GM23338 (cell line): ENCODE measurements at regions not wholly inside any gene's neighbourhood (a gene's known extent, or its start where the extent isn't known, plus 50 kb on each side); places are given as distances from the start of the nearest gene placed in this dataset.

Experiments
- ATAC-seq: fragments of 200-7000 bp; cut with Tn5 transposase; 3 replicates; pipeline ENCODE4 v1.9.1; 2020
- DNase-seq: peaks from one replicate; pipeline ENCODE4 v3.0.0-alpha.2; 2015; ENCODE audit warnings: low spot score
- H2AFZ ChIP-seq: fragments of 200-600 bp; sonication (generic); 2 replicates; pipeline ENCODE4 v1.8.0; 2016; ENCODE audit warnings: antibody characterized with exemption, mild to moderate bottlenecking, moderate library complexity
- H3F3A ChIP-seq: fragments of 200-600 bp; sonication (generic); replicated peaks from 2 replicates; pipeline ENCODE4 v1.8.0; 2017; ENCODE audit warnings: antibody characterized with exemption, mixed run types, low read depth
- H3K27ac ChIP-seq: fragments of 200-600 bp; sonication (generic); 2 replicates; pipeline ENCODE4 v1.6.1; 2016; ENCODE audit warnings: low read depth
- H3K27me3 ChIP-seq: fragments of 200-600 bp; sonication (generic); 2 replicates; pipeline ENCODE4 v1.8.0; 2016; ENCODE audit warnings: mild to moderate bottlenecking, mixed run types, moderate library complexity; ENCODE audit not compliant: insufficient read depth
- H3K36me3 ChIP-seq: fragments of 200-600 bp; sonication (generic); 2 replicates; pipeline ENCODE4 v1.8.0; 2016; ENCODE audit warnings: mild to moderate bottlenecking; ENCODE audit not compliant: insufficient read depth
- H3K4me1 ChIP-seq: fragments of 200-600 bp; sonication (generic); 2 replicates; pipeline ENCODE4 v1.8.0; 2016; ENCODE audit warnings: mild to moderate bottlenecking, moderate library complexity; ENCODE audit not compliant: insufficient read depth
- H3K4me2 ChIP-seq: fragments of 200-600 bp; sonication (generic); 2 replicates; pipeline ENCODE4 v1.7.1; 2017; ENCODE audit warnings: mixed run types
- H3K4me3 ChIP-seq: fragments of 200-600 bp; sonication (generic); 2 replicates; pipeline ENCODE4 v1.6.1; 2016; ENCODE audit warnings: mixed run types
- H3K79me2 ChIP-seq: fragments of 200-600 bp; sonication (generic); replicated peaks from 2 replicates; pipeline ENCODE4 v1.8.0; 2017; ENCODE audit warnings: mild to moderate bottlenecking; ENCODE audit not compliant: insufficient read depth
- H3K9me2 ChIP-seq: fragments of 200-600 bp; sonication (generic); 2 replicates; pipeline ENCODE4 v1.8.0; 2017; ENCODE audit not compliant: insufficient read depth
- H4K20me1 ChIP-seq: fragments of 200-600 bp; sonication (generic); replicated peaks from 2 replicates; pipeline ENCODE4 v1.8.0; 2017; ENCODE audit warnings: mild to moderate bottlenecking; ENCODE audit not compliant: insufficient read depth
- H3K27ac Mint-ChIP-seq: 2 replicates; pipeline ENCODE4 v1.8.0; 2020; ENCODE audit warnings: inconsistent platforms, mild to moderate bottlenecking, moderate library complexity, mixed read lengths
- H3K27me3 Mint-ChIP-seq: 3 replicates; pipeline ENCODE4 v1.8.0; 2022; ENCODE audit warnings: low read depth, mild to moderate bottlenecking, moderate library complexity, mixed read lengths, inconsistent platforms; ENCODE audit not compliant: insufficient read depth, poor library complexity
- H3K36me3 Mint-ChIP-seq: 3 replicates; pipeline ENCODE4 v1.8.0; 2021; ENCODE audit warnings: low read depth, mild to moderate bottlenecking, inconsistent platforms, moderate library complexity, mixed read lengths
- H3K4me1 Mint-ChIP-seq: 3 replicates; pipeline ENCODE4 v1.8.0; 2020; ENCODE audit warnings: mild to moderate bottlenecking, inconsistent platforms, mixed read lengths
- H3K4me3 Mint-ChIP-seq: 3 replicates; pipeline ENCODE4 v1.8.0; 2021; ENCODE audit warnings: moderate library complexity, mild to moderate bottlenecking, inconsistent platforms, mixed read lengths
- H3K9me3 Mint-ChIP-seq: 3 replicates; pipeline ENCODE4 v1.8.0; 2020; ENCODE audit warnings: moderate library complexity, mild to moderate bottlenecking, inconsistent platforms, mixed read lengths
- ETS1 ChIP-seq: IDR thresholded peaks from 2 replicates; pipeline ENCODE4 v1.6.1; 2016; ENCODE audit warnings: antibody characterized with exemption
- EZH2 ChIP-seq: fragments of 200-600 bp; sonication (generic); IDR thresholded peaks from one replicate; pipeline ENCODE4 v1.8.0; 2017; ENCODE audit warnings: antibody characterized with exemption, mild to moderate bottlenecking, low read depth; ENCODE audit not compliant: unreplicated experiment
- EZH2phosphoT487 ChIP-seq: fragments of 200-600 bp; sonication (generic); IDR thresholded peaks from one replicate; pipeline ENCODE4 v1.8.1; 2018; ENCODE audit warnings: antibody characterized with exemption; ENCODE audit not compliant: unreplicated experiment
- NANOG ChIP-seq: IDR thresholded peaks from 2 replicates; pipeline ENCODE4 v1.6.1; 2016; ENCODE audit warnings: antibody characterized with exemption, borderline replicate concordance
- POLR2AphosphoS5 ChIP-seq: IDR thresholded peaks from 2 replicates; pipeline ENCODE4 v1.6.1; 2016; ENCODE audit warnings: antibody characterized with exemption, low read depth
- ZNF114 ChIP-seq: fragments of 250-450 bp; sonication (Bioruptor Pico); IDR thresholded peaks from 2 replicates; pipeline ENCODE4 v1.5.0; 2020; ENCODE audit warnings: mild to moderate bottlenecking, moderate library complexity
- ZNF462 ChIP-seq: fragments of 250-450 bp; sonication (Bioruptor Pico); IDR thresholded peaks from 2 replicates; pipeline ENCODE4 v1.5.0; 2020; ENCODE audit warnings: mild to moderate bottlenecking, moderate library complexity
- TF ChIP-seq, protein P1 (sequence below): IDR thresholded peaks from one replicate; pipeline ENCODE4 v1.6.1; 2018; ENCODE audit warnings: antibody characterized with exemption; ENCODE audit not compliant: unreplicated experiment

DNA sequence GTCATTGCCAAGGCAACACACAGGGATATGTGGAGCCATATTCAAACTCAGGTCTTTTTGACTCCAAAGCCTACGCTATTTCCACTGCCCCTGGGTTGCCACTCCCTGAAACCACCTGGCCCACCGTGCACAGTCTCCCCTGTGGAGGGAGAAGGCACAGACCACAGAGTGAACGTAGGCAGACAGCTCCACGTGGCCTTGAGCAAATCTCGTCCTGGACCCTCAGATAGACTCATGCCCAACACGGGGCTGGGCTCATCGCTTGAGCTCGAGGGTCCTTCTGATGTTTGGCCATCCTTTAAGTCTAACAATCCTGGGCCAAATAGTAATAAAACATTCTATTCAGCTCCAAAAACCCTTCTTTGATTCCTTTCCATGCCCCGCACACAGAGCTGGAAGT lies 72.0 kb downstream of the CPN2 start (continued):
- TF ChIP-seq, protein P1, sequence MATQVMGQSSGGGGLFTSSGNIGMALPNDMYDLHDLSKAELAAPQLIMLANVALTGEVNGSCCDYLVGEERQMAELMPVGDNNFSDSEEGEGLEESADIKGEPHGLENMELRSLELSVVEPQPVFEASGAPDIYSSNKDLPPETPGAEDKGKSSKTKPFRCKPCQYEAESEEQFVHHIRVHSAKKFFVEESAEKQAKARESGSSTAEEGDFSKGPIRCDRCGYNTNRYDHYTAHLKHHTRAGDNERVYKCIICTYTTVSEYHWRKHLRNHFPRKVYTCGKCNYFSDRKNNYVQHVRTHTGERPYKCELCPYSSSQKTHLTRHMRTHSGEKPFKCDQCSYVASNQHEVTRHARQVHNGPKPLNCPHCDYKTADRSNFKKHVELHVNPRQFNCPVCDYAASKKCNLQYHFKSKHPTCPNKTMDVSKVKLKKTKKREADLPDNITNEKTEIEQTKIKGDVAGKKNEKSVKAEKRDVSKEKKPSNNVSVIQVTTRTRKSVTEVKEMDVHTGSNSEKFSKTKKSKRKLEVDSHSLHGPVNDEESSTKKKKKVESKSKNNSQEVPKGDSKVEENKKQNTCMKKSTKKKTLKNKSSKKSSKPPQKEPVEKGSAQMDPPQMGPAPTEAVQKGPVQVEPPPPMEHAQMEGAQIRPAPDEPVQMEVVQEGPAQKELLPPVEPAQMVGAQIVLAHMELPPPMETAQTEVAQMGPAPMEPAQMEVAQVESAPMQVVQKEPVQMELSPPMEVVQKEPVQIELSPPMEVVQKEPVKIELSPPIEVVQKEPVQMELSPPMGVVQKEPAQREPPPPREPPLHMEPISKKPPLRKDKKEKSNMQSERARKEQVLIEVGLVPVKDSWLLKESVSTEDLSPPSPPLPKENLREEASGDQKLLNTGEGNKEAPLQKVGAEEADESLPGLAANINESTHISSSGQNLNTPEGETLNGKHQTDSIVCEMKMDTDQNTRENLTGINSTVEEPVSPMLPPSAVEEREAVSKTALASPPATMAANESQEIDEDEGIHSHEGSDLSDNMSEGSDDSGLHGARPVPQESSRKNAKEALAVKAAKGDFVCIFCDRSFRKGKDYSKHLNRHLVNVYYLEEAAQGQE = no peak
- TF ChIP-seq ZNF462 (CRISPR knock-in tag) (no peak), EZH2phosphoT487 (no peak), NANOG (no peak)

DNA sequence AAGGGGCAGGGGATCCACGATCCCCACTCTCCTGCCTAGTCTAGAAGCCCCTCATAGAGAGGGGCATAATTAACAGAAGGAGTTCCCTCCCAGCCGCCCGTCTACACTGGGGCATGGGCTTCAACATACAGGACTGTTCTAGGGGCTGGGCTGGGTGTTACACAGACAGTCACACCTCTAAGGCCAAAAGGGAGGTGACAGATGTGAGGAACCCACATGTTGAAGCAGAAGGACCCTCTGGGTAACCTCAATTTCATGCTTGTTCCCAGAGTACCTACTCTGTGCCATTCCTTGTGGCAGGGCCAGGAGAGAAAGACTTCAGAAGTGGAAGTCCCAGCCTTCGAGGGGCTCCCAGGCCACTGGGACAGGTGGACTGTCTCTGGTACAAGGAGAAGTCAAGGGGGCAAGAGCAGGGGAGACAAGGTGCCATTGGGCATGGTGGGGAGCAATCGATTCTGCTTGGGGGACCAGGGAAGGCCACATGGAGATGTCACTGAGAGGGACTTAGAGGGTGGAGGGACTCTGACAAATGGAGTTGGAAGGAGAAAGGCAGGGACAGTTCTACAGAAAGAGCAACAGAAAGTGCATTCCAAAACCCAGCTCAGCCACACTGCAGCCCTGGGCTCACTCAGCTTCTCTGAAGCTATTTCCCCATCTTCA lies 71.3 kb downstream of the CPN2 start:
- Histone ChIP-seq H3K9me2 (0 out of 2 replicates have a peak, but pooled peaks cover 4% of the 10 kb centered on the region), H3K27me3 (no peaks in the 10 kb centered on the region), H3K27ac (no peak overlapping the region), H3K4me2 (no peak overlapping the region), H2AFZ (no peak overlapping the region), H4K20me1 (no peaks in the 10 kb centered on the region), H3K4me3 (no peak overlapping the region), H3K36me3 (no peaks in the 10 kb centered on the region), H3K4me1 (peaks cover 8% of the 10 kb centered on the region), H3F3A (peaks cover 12% of the 10 kb centered on the region), H3K79me2 (no peaks in the 10 kb centered on the region)
- ATAC-seq (no peak), DNase-seq (no peak)
- H3K4me3 Mint-ChIP-seq = no peak overlapping the region
- H3K4me1 Mint-ChIP-seq = peaks cover 19% of the 10 kb centered on the region
- H3K27ac Mint-ChIP-seq = no peak overlapping the region
- H3K27me3 Mint-ChIP-seq = peaks cover 30% of the 10 kb centered on the region
- H3K9me3 Mint-ChIP-seq = peaks cover 13% of the 10 kb centered on the region
- H3K36me3 Mint-ChIP-seq = peaks cover 11% of the 10 kb centered on the region
- no peak for TF ChIP-seq ETS1
- no peak for TF ChIP-seq POLR2AphosphoS5
- no peak for TF ChIP-seq EZH2
- TF ChIP-seq ZNF114 (CRISPR knock-in tag) = no peak
